RKO (cell line): ENCODE measurements at regions not wholly inside any gene's neighbourhood (a gene's known extent, or its start where the extent isn't known, plus 50 kb on each side); places are given as distances from the start of the nearest gene placed in this dataset.

Experiments
- DNase-seq: peaks from one replicate; pipeline ENCODE4 v3.0.0-alpha.2; 2016; ENCODE audit warnings: low spot score

DNA sequence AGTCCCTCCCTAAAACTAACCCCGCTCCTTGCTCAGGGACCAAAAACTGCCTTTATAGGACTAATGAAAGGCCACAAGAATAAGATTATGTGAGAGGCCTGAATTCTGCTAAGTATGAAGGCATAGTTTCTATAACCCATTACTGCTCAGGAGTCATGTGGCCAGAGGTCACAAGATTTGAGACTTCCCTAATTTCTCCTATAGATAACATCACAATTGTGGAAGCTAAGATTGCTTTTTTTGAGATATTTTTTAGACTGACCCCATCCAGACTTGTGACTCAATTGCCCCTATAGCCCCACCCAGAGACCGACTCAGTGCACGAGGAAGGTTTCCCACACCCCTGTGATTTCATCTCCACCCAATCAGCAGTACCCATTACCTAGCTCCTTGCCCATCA is 504.1 kb upstream of the GOT2 start:
- DNase-seq = no peak

DNA sequence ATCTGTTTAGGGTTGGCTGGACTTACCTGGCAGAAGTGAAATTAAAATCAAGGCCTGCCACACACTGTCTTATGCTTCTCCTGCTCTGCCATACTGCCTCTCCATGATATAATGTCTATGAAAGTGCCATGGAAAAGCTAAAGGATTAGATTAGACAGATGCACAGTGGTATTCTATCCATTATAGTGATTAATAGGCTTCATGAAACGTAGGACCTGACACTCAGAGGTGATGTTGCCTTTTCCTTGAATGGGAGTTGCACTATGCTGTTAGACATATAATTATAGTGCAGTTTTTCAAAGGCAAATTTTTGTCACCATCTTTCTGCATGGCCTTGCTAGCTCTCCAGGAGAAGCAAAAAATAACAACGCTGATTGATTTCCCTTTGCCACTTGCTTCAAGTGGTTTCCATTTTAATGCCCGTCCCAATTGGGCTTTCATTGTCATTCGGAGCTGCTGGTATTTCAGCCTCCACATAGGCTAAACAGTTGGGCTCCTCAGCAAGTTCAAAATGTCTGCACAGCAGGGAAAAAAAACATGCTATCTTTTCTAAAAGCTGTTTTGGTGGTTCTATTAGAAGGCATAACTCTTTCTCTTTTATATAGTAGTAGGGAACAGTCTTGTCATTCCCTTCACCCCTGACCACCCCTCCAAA is 502.8 kb upstream of the GOT2 start:
- DNase-seq = no peak

DNA sequence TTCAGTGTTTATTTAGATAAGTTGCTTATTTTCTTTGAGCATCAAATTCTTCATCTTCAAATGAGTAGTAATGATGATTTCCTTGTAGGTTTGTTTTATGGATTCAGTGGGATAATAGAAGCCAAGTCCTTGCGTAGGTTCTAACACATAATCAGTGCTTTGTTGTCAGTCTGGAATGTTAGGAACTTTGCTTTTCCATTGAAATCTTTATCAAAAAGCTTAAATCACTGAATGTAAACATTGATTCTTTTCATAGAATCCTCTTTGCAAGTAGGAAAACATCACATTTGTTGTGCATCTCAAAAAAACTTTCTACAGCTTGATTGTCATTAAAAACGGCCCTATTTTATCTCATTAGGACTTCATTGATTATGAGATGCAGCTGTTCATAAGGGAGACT is 490.3 kb upstream of the GOT2 start:
- no peak for DNase-seq

DNA sequence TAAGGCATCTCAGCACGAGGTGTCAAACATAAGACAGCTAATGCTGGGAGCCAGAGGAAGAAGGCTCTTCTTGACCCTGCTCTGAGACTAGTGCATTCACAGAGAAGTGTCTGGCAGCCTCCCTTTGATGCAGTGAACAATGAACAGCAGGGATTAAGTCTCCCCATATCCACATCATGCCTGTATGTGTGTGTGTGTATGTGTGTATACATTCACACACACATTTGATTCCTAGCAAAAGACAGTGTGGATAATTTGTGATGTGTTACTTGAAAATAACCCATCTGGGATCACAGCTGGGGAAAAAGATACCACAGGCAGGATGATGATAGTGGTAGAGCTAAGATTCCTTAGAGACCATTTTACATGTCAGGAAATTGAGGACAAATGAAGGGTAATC is 485.9 kb upstream of the GOT2 start:
- no peak for DNase-seq

DNA sequence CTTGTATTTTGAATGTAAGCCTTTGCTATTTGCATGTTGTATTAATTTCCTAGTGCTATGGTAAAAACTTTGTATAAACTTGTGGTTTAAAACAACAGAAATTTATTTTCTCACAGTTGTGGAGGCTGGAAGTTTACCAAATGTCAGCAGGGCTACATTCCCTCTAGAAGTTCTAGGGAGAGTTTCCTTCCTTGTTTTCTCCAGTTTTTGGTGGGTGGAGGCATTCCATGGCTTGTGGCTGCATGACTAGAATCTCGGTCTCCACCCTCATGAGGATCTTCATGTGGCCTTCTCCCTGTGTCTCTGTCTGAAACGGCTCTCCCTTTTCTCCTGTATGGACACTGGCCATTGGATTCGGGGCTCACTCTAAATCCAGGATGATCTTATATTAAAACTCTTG is 482.2 kb upstream of the GOT2 start:
- no peak for DNase-seq

DNA sequence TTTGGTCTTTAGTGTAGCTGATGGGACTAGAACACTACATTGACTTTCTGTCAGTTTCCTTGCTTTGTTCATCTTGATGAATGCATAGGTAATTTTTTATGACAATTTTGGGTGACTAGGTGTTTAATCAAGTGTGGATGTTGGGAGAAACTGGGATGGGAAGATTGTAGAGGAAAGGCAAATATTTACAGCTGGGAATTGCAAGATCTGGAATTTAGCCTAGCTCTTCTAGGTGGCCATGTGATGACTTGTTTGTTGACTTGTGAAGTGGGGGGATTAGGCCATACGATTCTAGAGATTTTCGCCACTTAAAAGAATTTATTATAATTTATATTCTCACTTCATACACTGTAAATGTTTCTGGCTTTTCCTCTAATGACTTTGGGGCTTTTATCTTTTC is 480.3 kb upstream of the GOT2 start:
- no peak for DNase-seq

DNA sequence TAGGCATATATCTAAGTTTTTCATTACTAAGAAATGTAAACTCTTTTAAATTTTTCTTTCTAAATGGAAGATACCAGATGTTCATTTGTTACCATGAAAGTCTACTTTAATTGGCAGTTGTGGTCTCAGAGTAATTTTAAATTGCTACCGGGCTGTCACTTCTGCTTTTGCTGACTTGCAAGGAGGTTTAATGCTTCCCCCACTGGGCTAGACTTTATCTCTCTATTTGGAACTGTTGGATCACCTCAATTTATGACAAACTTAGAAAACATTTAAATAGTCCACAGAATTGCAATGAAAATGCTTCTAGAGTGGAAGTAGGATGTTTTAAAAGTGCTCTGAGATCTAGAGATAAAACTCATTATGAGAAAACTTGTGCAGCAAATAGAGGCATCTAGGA is 479.8 kb upstream of the GOT2 start:
- DNase-seq = no peak

DNA sequence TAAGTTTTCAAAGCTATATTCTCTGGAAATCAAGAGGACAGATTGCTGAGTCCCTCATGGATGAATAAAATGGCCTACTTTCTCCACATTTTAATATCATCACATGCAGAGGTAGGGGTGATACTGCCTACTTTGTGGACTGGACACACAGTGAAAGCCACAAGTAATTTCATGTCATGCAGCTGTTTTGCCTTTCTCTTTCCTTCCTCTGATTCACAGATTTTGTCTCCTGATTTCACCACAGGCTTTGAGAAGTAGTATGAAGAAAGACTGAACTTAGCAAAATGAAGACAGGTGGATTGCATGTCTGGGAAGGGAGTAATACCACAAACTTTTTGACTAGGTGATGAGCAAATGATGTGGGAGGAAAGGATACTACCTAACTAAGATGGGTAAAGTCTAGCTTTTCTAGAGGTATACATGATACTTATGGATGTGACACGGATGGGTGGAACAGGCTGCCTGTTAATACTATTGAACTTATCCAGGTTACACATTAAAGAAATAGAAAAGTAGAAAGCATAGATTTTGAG is 478.4 kb upstream of the GOT2 start:
- no peak for DNase-seq

DNA sequence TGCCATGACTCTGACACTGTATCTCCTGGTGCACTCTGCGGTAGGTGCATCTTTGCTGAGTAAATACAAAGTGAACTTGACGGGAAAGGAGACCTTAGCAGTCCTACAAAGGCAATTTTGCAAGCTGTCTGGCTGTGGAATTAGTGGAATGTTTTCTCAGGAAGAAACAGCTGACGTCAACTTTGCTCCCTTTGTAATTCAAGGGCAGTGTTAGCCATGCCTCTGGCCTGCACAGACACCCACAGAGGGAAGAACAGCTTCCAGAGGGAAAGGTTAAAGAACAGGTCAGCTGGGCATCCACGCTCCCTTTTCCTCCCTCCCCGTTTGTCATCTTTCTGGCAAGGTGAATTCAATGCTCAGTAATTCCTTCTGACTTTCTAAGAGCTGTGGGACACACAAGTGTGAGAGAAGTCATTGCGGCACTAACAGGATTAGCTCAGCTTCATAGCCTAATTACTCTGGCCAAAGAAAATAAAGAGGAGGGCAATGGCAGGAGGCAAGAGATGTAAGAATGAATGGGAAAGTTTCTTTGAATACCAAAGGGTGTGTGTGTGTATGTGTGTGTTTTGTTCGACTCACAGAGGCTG is 476.9 kb upstream of the GOT2 start:
- no peak for DNase-seq

DNA sequence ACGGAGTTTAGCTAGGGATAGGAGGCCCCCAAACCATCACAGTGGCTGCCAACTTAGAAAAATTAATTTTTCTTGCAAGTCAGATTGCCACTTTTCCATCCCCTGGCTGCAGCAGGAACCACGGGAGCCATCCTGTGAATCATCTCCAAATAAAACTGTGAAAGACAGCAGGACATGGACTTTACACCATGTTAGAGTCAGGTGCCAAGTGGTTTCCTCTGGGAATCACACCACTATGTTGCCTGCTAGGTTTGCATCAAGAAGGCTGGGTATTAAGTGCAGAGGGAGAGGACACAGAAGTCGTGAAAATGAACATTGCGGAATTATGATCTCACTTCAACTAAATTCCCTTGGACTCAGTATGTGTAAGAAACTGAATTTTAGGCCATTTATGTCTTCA is 471.3 kb upstream of the GOT2 start:
- no peak for DNase-seq

DNA sequence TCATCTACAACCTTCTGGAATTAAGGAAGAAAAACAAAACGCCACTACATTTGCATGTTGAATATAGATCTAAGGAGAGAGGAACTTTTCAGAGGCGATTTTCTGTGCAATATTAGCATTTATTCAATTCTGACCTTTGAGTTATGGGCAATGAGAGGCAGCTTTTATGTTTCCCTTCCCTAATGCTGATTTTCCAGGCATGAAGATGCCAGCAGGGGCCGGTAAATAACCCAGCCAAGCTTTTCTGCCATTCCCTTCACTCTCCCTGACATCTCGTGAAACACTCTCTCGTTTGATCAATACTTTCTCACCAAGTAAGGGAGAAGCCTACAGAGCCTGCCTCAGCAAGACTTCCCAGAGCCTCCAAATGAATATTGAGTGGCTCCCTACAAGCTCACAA is 470.5 kb upstream of the GOT2 start:
- no peak for DNase-seq

DNA sequence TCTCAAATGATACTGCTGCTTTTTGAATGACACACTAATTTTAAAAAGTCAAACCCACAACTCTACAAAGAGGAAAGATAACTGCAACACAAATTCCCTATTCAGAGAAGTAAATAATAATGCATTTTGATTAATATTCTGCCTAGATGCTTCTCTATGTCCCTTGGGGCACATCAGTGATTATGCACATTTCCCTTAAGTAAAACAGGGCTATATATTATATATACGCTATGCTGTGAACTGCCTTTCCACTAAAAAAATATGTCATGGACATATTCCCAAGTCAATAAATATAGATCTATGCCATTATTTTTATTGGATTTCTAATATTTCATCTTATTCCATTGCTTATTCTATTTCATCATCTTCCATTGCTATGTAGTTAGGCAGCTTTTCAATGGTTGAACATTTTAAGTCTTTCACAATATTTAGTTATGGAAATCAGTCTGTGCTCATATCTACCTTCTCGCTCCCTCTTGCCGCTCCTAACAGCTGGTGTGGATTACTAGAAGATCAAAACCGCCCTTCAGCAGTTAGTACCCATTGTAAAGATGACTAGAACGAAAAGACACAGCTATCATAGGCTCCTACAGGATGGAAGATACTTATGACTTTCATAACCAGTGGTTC is 468.2 kb upstream of the GOT2 start:
- DNase-seq = no peak

DNA sequence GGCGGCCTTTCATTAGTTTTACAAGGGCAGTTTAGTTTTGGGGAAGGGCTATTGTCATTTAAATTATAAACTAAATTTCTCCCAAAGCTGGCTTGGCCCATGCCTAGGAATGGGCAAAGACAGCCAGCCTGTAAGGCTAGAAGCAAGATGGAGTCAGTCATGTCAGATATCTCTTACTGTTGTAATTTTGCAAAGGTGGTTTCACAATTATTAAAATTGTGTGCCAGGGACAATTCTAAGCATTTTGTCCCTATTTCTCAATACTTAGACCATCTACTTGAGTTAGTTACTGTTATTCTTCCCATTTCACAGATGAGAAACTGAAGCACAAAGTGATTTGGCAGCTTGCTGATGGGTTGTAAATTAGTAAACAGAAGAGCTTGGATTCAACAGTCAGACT is 467.7 kb upstream of the GOT2 start:
- DNase-seq = no peak

DNA sequence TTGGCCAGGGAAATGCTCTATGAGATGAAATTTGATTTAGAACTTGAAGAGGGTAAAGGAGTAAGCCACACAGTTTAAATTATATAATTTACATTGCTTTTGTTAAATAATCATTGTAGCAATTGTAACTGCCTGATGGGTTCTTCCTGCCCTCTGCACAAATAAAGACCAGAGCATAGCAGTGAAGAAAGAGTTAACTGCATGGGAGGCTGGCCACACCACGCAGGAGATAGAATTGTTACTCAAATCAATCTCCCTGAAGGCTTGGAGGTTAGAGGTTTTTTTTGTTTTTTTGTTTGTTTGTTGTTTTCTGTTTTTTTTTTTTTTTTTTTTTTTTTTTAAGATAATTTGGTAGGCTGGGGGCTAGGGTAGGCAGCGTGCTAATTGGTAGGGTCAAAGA is 467.0 kb upstream of the GOT2 start:
- DNase-seq = no peak

DNA sequence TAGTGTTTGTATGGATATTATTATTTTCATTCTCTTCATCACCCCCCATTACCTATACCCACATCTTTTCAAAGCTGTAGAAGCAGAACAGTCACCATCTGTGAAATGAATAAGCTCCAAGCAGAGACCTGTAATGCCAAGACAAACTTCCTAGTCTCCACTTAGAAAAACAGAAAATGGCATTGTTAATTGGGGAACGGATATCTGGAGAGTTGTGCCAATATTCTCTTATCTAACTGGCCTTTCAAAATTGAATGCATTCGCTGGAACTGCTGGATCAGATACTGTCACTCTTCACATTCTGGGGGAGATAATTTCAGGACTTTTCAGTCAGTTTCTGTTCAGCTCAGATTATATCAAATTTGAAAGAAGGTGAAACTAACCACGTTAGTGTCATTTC is 464.4 kb upstream of the GOT2 start:
- DNase-seq = no peak

DNA sequence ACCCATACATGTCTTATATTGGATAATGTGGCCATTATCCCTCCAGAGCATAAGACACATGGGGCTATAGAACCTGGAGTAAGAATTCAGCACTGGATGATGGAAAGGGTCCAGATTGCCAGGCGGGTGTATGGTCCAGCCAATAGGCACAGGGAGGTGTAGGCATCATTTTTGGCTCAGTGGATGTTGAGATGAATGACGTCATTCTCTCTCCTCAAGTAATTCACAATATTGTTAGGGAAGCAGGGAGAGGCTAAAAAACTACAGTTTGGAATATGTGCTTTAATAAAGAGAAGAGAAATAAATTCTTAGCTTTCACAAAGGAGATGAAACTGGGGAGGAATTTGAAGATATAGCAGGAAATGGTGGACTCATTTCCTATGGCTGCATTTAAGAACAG is 461.1 kb upstream of the GOT2 start:
- no peak for DNase-seq

DNA sequence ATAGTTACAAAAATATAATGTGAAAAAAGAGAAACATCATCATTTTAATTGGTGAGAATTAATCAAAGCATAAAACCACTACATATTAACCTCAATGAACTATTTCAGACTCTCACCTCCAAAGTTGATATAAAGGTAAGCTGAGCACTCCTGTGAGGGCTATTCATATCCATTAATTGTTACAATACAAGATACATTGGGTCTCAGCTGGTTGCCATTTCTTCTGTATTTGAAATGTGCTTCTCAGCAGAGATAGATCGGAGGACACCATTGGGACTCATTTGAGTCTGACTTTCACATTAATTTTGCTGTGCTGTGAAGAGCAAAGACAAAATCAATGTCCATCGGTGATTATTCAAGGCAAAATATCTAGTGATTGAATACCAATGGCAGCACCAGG is 459.5 kb upstream of the GOT2 start:
- DNase-seq = no peak

DNA sequence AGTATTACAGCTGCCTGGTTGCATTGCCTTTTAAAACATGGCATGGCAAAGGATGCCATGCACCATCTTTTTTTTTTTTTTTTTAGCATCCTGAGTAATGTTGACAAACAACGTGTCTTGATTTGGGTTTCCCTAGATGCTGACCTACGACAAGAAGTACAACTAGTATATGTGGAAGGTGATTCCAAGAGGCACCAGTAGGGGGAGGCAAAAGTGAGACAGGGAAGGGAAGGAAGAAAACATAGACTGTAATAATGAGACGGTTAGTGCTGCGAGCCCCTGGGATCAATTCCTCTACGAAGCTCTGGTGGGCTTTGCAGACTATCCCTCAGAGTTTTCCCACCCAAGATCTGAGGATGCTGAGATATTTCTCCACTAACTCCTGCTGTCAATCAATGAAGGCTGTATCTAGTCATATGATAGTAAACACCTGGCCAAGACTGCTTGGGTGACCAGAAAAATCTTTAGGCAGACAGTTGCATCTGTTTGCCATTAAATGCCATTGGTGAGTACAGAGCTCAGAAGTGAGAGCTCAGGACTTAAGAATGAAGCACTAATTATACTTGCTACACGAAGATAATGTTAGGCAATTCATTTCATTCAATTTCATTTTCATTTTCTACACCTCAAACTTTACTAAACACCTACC is 458.6 kb upstream of the GOT2 start:
- DNase-seq = peak; percentile 11

DNA sequence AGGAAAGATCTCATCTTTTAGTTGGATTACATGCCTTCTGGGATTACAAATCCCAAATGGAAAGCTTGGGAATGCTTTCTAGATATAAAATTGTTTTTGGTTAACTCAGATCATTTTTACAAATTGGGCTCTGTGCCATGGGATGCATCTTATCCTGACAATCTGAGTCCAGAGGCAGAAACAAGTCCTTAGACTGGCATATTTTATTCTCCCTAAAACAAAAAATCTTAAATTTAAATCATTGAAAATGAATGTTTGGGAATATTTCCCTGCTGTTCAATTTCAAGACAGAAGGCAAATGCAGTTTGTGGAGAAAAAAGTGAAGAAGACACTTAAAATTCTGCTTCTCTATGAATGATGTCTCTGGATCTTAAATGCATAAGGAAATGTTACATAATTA is 456.6 kb upstream of the GOT2 start:
- DNase-seq = no peak

DNA sequence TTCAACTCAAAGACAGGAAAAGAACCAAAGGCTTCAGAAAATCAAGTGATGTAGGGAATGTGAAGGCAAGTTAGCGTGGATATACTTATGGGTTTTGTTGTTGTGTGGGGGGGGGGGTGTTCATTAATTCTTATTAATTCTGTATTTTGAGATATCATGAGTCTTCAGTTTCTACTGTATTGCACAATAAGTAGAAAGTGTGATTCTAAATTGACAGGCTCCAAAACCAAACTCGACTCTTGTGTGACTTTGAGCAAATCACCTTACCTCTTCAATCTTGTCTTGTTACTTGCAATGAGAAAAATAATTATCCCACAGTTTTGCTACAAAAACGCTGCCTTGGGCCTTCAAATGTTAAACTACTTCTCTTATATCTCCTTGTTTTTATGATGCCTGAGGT is 453.9 kb upstream of the GOT2 start:
- DNase-seq = no peak

DNA sequence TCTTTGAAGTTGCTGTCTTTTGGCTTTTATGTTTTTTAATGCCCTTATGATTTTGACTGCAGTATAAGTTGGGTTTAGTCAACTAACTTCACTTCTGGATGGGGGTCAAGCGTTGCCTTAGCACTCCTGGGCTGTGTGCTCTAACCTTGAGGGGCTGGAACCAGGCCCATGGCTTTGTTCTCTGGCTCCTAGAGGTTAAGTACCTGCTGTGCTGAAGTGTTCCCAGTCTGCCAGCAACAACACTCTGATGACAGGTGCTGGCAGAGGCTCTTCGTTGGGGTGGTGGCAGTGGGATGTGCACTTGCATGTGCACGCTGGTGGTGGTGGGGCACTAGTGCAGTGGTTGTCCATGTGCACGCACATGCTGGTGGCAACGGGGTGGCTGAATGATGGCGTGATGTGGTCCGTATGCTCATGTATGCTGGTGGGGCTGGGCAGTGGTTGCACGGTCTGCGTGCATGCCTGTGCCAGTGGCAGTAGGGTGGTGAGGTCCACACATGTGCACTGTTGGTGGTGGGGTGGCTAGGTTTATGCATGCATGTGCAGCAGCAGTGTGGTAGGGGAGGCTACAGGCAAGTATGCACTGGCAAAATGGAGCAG is 447.8 kb upstream of the GOT2 start:
- no peak for DNase-seq

DNA sequence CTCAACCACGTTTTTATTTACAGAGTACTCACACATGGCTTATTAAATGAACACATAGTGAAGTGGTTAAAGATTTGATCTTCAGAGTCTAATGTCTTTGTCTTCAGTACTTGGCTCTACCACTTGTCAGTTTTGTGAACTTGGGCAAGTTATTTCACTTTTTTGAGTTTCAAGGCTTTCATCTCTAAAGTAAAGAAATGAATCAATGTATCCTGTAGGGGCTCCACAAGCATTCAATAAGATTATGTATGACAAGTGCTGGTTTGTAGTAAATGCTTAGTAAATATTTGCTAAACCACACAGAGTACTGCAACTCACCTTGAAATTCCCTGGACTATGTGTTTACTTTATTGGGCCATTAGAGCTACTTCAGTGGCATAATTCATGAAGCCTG is 446.0 kb upstream of the GOT2 start:
- no peak for DNase-seq
